Stimulated activated CD8-positive, alpha-beta memory T cell treated with anti-CD3 and anti-CD28 coated beads, Interleukin-12 subunit alpha, Interleukin-12 subunit beta, amount 100 ng/mL, for 4 hours (primary cell): ENCODE measurements at regions not wholly inside any gene's neighbourhood (a gene's known extent, or its start where the extent isn't known, plus 50 kb on each side); places are given as distances from the start of the nearest gene placed in this dataset.

Source experiments
- DNase-seq: peaks from one replicate; pipeline ENCODE4 v3.0.0-alpha.2; 2020; ENCODE audit warnings: low read depth

DNA sequence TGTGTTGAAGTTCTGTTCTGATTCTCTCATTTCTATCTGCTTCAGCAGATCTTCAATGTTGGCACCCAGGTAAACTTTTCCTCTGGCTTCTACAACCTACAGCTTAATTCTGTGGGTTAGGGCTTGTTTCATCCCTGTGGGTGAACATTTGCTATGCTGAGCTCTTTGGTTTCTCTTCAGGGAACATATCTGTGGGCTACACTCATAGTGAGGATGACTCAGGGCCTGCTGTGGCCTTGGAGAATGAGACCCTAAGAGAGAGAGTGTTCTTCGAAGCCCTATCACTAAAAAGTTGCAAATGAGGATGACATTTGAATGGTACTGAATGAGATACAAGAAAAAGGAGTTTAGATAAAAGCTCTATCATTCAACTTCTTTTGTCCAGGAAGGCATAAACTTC, 346.2 kb upstream of the CBLB start:
- DNase-seq: no peak

DNA sequence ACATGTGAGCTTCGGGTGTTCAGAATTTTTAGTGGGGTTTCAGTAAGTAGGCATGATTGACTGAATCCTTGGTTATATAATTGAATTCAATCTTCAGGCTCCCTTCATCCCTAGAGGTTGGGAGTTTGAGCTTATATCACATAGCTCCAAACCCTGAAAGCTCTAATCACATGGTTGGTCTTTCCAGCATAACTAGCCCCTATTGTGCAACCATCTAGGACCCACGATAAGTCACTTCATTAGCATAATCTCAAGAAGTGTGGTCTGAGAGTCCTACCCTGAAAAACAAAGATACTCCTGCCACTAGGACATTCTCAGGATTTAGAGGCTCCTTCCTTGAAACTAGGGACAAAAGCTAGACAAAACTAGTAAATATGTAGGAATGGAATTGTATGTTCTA, 348.9 kb upstream of the CBLB start:
- DNase-seq: no peak

DNA sequence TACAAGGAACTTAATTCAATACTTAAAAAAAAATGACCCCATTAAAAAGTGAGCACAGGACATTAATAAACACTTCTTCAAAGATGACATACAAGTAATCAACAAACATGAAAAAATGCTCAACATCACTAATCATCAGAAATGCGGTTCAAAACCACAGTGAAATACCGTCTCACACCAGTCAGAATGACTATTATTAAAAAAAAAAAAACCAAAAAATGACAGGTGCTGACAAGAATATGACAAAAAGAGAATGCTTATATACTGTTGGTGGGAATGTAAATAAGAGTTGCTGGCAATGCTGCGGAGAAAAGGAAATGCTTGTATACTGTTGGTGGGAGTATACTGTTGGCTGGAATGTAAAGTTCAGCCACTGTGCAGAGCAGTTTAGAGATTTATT, 358.3 kb upstream of the CBLB start:
- no peak for DNase-seq

DNA sequence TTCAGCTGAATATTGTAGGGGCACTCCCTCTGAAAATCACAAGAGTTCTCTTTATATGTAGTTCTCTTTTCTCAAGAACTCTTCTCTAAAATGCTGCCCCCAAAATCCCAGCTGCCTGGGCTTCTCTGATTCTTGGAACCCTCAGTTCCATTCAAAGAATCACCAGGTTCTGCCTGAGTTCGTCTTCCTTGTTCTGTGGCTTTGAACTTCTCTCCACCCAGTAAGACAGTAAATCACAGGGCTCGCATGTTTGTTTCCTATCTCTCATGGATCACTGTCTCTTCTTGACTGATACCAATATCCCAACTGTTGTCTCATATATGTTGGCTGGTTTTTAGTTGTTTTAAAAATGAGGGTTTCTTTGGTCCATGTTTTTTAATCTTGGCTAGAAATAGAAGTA, 359.5 kb upstream of the CBLB start:
- no peak for DNase-seq

DNA sequence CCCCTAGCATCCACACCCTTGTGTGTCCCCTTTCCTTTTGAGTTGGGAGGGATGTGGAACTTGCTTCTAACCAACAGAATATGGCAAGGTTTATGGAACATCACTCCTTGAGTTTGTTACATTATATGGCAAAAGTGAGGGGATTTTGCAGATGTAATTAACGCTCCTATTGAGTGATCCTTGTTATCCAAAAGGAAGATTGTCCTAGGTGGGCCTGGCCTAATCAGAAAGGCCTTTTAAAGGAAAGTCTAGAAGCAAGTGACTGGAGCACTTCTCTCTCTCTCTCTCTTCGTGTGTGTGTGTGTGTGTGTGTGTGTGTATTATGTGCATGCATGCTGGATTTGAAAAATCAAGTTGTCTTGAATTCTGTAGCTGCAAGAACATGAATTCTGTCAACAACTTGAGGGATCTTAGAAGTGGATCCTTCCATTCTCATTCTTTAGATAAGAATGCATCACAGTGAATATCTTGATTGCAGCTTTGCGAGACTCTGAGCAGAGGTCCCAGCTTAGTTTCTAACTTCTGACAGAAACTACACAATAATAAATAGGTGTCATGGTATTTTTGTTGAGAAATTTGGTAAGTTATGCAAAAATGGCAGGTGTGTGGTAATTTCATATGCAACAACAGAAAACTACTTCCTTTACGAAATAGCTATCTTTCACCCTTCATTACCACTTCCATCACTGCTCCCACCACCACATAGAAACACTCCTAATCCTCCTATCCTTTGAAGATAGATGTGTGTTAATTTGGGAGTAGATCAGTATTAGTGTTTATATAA, 360.9 kb upstream of the CBLB start:
- no peak for DNase-seq

DNA sequence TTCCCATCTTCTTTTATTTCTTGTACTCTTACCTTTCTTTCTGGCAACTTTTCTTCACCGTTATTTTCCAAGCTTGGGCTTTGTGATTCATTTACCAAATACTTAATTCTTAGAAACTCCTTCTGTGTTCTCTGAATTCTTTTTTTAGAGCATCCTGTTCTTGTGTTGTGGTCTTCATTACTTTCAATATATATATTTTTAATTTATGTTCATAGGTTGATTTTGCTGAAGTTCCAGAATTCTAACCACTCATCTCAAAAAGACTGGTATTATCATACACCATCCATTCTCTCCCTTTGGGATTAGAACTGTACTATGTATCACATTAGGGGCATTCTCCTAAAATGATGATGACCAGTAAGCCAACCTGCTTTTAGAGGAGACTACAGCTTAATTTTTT, 362.3 kb upstream of the CBLB start:
- DNase-seq: no peak

DNA sequence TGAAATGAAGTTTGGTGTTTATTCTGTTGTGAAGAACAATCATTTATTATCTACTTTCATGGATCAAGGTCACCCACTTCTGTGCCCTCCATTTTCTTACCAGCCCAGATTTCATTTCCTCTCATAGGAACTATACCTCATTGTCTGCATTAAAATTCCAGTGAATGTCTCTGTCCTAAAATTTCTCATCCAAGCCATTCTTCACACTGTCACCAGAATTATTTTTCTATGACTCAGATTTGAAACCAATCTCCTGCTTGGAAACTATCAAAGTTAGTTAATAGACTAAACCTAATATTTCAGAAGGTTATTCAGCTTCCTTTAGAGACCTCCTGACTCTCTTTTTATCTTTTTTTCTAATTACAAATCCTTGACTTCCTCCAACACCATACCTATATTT, 364.1 kb upstream of the CBLB start:
- no peak for DNase-seq

DNA sequence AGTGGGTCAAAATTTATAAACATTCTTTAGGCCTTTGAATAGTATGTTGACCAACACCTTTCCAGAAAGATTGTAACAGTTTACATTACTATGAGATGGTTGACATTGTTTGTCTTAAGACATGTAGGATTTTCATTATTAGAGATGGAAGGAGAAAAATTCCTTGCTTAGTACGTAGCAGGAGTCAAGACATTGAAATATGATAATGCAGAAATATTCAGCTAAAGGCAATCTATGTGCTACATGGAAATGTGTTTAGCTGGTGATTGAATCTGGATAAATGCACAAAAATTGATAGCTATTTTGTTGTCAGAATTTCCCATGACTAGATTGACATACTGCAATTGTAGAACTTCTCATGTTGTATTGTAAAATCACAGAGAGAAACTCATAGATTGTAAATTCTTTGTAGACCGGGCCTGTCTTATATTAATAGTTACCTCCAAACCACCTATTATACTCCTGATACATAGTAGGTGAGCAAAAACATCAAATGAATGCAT, 370.4 kb upstream of the CBLB start:
- no peak for DNase-seq

DNA sequence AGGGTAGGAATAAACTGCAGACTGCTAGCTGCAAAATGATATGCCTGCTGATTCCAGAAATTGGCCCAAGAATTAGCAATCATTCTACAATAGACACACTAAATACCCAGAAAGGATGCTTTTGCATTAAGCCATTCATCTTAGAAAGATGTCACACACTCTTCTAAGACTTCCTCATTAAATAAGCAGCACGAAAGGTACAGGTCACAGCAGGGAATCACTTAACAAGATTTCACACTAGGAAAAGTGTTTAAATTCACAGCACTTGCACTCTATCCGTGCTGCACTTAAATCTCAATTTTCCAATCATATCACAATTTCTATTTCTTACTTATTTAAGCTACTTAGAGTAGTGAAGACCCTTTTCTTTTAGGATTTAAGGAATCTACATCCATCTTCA, 372.8 kb upstream of the CBLB start:
- no peak for DNase-seq

DNA sequence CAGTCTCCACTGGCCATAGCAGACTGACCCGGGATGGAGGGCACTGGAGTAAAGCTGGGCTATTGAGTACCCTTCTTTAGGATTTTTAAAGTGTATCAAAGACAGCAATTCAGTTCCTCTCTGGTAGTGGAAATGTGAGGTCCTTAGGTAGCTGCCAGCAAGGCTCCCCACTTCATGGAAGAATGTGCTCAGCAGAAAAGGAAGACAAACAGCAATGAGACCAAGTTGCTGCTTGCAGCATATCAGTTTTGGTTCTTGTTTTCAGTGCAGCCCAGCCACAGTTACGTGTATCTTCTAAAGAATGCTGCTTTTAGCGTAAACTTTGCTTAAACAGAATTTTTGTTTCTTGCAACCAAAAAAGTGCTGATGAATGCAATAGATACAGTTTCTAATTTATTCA, 374.0 kb upstream of the CBLB start:
- no peak for DNase-seq

DNA sequence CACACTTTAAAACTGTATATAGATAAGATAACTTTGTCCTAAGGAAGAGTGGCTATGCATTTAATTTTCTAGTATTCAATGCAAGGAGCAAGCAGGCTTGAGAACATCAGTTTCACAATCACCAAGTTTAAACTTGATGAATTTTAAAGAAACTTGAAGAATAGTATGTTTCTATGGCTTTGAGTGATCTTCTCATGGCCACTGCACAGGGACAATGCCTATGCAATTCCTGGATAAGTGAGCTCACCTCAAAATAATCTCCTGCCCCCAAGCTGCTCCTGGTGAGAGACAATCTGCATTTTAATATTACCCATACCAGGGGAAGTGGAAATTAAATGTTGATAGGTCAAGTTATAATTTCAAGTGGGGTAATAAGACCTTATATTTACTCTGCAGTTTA, 376.6 kb upstream of the CBLB start:
- no peak for DNase-seq

DNA sequence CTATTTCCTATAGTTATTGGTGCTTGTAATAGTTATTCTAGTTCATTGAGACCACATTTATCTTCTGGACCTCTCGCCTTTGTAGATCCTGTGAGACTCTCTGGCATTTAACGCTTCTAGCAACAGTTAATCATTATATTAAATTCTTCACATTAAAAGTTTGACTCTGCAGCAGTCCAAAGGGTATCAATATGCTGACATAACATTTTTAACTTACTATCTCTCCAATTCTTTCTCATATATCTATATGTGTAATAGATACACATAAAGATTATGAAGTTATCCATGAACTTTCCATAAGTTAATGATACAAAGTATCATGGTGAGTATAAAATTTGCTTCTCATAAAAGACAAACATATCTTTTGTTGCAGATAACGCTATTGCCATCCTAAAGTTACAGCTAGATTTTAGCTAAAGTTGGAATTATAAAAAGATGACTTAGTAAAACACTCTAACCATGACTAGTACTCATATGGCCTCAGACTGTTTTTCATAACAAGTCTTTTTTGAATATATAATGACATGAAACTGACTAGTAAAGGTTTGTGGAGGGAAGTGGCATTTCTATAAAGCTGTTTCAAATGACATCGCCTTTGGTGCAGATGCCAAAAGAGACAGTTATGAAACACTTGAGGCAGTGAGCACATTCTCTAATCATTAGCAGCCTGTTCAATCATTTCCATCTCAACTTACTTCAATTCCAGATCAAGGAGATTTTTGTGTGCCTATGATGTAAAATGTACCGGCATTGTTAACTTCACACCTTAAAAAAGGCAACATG, 379.3 kb upstream of the CBLB start:
- no peak for DNase-seq

DNA sequence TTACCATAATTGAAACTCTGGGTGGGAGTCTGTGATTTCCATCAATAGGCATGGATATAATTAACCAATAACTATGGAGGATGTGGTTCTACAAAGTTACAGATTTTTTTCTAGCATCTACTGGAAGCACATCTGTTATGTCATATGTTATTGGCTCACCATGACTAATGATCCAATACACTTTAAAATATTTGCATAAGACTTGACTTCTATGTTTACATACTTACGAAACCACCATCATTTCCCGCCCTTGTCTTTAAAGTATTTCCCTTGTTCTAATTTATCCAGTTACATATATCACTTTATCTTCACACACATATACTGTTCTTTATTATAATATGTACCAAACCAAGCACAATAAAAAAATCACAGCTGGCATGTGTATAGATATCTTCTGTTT, 380.3 kb upstream of the CBLB start:
- DNase-seq: no peak

DNA sequence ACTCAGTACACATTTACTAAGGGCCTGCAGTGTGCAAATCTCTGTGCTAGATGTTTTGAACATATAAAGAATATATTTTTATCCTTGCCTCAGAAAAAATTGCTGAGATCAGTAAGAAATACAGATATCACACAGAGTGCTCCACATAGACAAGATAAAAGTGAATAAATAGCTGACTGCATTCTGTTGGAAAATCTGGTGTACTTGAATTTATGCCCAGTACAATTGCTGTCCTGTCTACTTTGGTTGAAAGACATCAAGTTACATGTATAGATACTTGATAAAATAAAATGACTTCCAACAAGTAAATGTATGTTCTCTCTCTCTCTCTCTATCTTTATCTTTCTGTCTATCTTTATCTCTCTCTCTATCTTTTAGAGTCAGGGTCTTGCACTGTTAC, 381.2 kb upstream of the CBLB start:
- DNase-seq: no peak

DNA sequence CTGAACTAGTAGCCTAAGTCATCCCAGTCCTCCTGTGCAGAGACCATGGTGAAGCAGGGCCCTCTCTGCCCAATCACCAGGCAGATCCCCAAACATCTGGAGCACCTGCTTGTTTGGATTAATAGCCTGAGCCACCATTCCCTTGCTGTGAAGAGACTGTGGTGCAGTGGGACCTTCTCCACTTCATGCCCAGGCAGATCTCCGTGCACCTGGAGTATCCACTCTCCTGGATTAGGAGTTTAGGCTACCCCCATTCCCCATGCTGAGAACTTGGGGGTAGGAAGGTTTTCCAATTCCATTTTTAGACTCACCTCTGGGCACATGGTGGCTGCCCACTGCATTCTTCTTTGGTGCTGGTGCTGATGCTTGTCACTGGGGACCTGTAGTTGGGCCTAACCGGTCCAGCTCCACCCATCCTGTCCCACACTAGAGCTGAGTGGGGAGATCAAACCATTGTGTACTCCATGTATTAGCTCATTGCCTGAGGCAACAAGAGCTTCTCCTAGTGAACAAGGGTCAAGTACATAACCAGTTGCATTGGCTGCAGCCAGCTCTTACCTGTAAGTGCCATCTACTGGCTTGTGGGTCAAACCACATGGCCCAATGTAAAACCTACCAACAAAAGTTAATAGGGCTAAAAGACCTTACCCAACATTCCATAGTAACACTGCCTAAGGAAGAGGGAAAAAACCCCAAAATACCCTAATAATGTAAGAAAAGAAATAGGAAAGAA, 382.5 kb upstream of the CBLB start:
- no peak for DNase-seq

DNA sequence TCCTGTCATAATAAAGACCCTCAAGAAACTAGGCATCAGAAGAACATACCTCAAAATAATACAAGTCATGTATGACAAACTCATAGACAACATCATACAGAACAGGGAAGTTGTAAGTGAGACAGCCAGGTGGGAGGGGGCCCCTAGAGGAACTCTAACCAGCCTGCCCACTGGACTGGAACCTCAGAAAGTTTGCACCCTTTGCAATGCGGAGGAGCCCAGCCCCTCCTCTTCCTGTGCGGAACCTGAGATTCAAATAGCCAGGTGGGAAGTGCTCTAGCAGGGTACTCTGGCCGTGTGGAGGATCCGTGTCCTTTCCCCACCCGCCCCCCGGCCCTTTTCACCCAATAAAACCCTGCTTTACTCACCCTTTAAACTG, 387.0 kb upstream of the CBLB start:
- no peak for DNase-seq

DNA sequence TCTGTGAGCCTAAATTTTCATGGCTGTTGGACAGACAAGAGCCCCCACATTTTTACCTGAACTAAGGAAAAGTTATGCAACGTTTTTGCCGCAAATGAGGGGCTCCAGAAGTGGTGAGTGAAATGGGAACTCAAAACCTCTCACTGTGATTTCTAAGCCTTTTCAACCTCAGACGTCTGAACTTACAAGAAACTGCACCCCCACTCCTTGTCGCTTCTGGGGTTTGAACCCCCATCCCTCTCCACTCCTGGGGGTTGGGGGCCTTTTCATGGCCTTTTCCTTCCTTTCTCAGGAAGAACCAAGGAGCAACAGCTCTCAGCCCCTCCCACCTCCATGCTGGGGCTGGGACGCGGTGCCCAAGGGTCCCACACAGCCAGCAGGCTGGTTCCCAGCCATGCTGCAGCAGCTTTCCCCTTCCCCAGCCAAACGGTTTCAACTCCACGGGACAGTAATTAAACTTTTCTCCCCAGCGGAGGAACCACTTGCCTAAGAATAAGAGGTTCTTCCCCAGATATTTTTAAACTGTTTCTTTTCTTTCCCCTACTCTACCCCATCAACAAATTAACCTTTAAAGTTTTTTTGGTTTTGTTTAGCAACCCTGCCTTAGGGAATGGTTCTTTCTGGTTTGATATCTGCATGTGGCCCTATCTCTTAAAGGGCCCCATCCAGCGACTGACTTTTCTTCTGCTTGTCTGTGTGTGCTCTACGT, 387.6 kb upstream of the CBLB start:
- no peak for DNase-seq

DNA sequence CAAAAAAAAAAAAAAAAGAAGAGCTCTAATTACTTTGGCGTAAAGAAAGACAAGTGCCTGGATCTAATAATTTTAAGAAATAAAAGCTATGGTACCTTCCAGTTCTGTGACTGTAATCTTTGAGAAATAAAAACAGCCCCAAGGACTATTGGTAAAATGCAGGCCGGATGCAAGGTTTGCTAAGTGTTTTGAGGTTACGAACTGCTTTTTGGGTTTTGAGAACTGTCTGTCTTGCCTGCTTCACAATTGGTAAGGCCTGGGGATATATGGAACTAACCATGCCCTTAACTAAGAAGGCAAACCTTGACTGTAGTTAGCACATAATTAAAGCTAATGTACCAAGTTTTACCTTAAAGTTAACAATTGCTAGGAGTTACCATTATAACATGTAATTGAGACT, 388.4 kb upstream of the CBLB start:
- DNase-seq: no peak

DNA sequence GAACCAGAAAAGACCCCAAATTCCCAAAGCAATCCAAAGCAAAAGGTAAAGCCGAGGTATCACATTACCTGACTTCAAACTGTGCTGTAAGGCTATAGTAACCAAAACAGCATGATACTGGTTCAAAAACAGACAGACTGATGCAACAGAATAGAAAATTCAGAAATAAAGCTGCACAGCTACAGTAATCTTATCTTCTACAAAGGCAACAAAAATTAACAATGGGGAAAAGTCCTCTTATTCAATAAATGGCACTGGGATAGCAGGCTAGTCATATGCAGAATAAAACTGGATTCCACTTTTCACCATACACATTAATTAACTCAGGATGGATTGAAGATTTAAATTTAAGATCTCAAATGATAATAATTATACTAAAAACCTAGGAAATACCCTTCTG, 392.6 kb upstream of the CBLB start:
- DNase-seq: no peak

DNA sequence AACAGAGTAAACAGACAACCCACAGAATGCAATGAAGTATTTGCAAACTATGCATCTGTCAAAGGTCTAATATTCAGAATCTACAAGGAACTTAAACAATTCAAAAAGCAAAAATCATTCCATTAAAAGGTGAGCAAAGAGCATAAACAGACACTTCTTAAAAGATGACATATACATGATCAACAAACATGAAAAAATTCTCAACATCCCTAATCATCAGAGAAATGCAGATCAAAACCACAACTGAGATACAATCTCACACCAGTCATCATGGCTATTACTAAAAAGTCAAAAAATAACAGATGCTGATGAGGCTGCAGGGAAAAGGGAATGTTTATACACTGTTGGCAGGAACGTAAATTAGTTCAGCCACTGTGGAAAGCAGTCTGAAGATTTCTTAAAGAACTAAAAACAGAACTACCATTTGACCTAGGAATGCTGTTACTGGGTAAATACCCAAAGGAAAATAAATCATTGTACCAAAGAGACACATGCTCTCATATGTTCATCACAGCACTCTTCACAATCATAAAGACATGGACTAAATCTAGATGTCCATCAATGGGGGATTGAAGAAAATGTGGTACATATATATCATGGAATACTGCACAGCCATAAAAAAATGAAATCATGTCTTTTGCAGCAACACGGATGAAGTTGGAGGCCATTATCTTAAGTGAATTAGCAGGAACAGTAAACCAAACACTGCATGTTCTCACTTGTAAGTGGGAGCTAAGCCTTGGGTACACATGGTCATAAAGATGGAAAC, 393.3 kb upstream of the CBLB start:
- no peak for DNase-seq

DNA sequence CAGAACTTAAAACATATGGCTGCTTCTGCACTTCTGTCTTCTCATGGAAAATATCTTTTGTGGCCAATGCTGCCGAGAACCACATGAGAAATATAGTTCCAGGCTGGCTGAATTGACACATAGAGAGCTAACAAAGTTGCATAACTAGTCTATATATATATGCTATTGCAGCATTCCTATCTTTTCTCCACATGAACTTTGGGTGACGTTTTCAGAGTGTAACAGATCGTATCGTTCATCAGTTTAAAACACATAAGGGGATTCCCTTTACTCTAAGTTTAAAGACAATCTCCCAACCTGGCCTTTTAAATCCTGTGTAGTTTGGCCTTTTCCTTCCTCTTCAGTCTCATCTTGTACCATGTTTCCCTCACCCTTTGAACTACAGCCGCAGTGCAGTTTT, 394.2 kb upstream of the CBLB start:
- no peak for DNase-seq

DNA sequence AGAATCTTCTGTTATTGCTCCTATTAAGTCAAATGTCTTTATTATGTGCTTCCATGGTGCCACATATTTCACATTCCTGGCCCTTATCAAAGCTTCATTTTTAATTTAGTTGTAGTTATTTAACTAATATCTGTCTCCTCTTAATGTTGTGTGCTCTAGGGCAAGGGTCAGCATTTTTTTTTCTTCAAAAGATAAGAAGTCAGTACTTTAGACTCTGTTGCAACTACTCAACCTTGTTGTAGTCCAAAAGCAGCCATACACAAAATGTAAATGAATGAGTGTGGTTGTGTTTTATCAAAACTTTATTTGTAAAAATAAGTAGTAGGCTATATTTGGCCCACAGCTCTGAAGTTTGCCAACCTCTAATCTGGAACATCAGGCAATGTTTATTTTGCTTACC, 394.7 kb upstream of the CBLB start:
- DNase-seq: no peak
